ENCODE measurements at regions not wholly inside any gene's neighbourhood (a gene's known extent, or its start where the extent isn't known, plus 50 kb on each side); places are given as distances from the start of the nearest gene placed in this dataset.
A peak's percentile ranks its signal among the peaks of the same experiment; 100 is the strongest.

GRCh38 chr21:38958940-38959691 lies 153.4 kb downstream of the ETS2 start:
- DNase-seq, result peak in 1 of 56 donors; percentile 8

DNA sequence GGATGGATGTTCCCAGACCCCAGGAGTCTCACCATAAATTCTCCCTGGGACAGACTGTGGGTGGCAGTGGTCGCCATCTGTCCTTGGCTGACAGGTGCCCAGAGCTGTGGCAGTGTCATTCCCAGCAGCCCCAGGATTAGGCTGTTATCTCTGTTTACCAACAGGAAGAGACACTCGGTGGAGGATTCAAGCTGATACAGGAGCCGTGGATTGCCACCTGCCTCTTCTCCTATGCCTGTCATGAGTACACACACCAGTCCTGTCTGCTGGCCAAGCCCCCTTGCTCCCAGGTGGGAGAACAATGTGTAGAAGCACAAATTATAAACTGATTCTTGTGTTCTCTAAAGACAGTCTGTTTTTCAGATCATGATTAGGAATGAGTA lies 152.6 kb downstream of the ETS2 start:
- DNase-seq, result no peak

DNA sequence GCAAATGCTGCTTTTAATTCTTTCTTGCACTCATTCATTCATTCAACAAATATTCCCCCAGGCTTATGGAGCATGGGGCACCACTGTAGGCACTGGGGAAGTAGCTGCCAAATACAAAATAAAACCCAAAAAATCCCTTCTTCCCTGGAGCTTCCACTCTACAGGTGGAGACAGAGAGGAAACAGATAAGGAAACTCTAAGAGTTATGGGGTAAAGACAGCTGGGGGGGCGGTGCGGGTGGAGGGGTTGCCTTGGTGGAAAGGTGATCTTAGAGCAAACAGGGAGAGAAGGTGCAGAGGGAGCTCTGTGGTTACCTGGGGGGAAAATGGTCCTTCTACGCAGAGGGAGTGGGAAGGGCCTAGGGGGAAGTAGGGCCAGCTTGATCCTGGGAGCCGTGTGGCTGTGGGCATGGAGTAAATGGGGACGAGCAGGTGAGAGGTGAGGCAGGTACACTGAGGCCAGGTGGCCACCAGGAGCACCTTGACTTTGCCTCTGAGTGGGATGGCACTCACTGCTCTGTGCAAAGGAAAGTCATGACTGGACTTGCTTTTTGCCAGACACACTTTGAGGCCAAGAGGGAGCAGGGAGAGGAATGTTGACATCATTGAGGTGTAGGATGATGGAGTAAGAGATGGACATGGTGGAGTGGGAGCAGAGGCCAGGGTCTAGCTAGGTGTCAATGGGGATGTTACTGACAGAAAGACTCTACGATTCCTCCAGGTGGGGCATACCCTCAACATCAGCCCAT lies 152.0 kb downstream of the ETS2 start:
- no peak for DNase-seq

GRCh38 chr21:38956856-38957571 lies 151.3 kb downstream of the ETS2 start:
- DNase-seq, result peak in 1 of 56 donors; percentile 8

DNA sequence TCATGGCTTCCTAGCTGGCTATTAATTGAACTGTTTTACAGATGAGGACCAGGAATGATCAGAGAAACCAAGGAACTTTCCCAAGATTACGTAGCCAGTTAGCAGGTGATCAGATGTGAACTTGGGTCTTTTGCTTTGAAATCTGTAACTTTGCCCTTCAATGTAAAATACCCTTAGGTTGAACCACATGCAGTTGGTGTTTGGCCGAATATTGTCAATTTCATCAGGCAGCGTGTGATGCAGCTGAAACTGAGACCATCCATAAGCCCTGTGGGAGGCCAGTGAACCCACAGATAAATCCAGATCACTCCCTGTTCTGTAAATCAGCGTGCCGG lies 150.8 kb downstream of the ETS2 start:
- DNase-seq, result no peak

DNA sequence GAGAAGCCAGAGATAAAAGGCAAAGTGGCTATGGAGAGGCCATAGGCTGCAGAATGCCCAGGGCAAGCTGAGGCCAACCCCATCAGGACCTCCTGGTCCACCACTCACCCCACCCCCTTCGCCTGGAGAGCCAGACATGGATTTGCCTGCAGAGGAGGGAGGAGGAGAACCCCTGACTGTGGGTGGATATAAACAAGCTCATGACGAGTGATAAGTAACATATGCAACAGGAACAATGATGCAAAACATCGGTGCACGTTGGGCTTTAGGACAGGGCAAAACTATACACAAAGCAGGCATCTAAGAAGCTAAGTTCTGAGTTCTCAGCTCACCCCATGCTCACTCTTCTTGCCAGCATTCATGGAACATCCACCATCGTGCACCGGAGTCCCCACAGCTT lies 150.3 kb downstream of the ETS2 start:
- no peak for DNase-seq

DNA sequence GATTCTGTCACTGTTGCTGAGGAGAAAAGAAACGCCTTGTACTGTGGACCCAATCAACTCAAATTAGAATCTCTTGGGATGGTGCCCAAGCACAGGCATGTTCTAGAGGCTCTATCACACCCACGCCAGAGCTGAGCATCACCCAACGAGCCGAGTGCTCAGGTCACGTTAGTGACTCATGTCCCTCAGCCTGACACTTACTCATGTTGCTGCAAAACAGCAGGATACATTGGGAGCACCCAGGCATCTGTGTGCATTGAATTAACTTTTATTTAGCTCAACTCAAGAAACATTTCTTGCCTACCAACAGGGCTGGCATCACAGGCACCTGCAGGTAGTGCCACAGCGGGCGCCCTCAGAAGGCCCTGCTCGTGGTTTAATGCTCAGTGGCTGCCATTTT lies 149.8 kb downstream of the ETS2 start:
- DNase-seq, result peak in 3 of 56 donors; percentile 11 to 23 (median 20)

DNA sequence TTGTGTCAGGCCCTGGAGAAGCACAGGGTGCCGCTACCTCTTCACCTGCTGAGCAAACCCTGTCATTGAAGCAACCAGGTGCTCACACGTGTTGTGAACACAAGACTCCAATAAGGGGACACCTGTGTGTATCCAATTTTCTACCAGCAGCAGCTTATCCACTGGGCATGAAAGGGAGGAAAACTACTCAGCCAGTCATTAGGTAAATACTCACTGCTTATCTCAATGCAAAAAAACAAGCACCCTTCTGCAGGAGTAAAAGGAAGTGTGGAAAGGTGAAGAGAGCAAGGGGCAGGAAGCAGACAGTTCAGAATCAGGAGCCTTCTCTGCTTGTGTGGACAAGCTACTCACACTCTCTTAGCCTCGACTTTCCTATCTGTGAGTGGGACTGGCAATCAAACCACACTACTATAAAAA lies 148.9 kb downstream of the ETS2 start:
- no peak for DNase-seq

- DNase-seq, result no peak
These were observed 147.8 kb downstream of the ETS2 start for GRCh38 chr21:38953516-38953915.

DNA sequence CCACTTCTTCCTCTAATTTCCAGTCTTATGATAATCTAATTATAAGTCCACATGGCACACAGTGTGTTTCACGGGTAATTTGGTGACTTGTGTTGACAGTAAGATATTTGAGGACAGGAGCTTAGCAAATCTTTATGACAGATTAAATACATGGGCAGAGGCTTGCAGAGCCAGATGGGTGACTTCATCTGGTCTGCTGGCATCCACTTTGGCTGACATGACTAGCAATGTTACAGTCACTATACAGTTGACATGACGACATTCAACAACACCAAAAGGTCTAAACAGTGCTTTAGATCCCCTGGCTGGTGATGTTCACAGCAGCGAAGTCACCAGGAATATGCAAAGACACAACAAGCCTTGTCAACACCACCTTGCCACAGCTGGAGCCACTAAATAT lies 147.2 kb downstream of the ETS2 start:
- no peak for DNase-seq

DNA sequence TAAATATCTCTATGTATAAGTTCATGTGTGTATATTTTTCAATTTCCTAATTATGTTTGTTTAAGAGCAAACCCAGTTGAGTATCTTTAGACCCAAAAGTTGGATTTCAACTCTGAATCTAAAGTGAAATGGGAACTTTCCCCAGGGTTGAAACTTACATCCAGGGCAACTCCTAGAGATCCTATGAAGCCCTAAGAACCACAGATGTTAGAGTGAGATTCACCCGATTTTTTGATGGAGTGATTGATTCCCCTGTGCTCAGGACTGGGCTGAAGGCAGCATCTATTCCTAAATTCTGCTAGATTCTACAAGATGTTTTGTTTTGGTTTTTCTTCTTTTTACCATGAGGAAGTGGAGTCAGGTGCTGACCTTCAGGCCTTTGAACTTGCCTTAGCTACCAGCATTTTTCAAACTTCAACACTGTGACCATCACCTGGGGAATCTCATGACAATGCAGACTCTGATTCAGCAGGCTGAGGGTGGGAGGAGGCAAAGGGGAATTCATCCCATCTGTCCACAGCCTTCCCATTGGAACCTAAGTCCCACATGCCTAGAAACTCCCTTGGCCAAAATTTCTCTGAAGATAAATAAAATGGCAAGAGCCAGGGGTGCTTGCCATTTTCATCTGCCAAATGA lies 145.5 kb downstream of the ETS2 start:
- no peak for DNase-seq

DNA sequence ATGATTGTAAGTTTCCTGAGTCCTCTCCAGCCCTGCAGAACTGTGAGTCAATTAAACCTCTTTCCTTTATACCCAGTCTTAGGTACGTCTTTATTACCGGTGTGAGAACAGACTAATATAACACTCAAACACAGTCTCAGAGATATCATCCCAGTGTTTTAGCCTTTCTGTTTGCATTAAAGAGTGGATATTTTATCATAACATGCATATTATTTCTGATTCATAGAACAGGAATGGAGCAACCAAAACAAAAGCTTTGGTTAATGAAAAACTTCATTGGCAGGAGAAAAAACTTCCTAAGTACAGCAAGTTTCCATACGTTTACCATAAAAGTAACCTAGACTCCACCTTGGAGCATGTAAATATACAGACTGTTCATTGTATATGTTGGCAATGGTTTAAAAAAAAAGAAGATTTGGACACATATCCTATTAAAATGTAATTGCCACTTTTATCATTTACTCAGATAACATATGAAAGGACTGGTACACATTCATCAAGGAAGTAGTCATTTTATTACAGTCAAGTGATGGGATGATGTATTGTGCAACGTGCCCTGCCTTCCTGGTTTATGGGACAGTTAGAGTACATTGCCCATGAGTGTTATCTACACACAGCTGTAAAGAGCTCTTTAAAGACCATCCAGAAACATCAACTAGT lies 144.8 kb downstream of the ETS2 start:
- DNase-seq, result no peak

- DNase-seq, result no peak
These were observed 143.3 kb downstream of the ETS2 start for GRCh38 chr21:38949070-38949380.

DNA sequence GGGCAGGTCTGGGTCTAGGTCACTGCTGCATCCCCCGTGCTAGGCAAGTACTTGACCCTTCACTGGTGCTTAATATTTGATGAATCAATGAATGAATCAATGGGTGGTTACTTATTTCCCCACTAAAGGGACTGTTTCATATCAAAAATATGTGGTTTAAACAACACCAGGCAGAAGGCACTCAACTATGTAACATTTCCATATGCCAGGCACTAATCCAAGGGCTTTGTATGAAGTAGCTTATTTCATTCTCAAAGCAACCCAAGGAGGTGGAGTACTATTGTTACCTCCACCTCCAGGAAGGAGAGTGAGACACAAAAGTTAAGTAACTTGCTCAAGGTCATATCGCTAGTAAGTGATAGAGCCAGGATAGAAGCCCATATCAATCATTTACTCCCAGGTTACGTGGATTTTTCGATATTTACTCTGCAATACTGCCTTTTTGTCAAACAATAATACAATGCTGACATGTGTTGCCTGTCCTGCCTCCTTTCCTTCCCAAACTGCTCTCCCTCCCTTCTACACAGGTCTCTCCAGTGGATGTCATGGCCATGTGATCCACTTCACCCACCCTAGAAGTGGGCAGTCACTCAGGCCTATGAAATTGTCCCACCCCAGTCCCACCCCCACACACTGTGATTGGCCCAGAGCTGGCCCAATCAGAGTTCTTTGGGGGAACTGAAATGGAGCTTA lies 142.8 kb downstream of the ETS2 start:
- no peak for DNase-seq

DNA sequence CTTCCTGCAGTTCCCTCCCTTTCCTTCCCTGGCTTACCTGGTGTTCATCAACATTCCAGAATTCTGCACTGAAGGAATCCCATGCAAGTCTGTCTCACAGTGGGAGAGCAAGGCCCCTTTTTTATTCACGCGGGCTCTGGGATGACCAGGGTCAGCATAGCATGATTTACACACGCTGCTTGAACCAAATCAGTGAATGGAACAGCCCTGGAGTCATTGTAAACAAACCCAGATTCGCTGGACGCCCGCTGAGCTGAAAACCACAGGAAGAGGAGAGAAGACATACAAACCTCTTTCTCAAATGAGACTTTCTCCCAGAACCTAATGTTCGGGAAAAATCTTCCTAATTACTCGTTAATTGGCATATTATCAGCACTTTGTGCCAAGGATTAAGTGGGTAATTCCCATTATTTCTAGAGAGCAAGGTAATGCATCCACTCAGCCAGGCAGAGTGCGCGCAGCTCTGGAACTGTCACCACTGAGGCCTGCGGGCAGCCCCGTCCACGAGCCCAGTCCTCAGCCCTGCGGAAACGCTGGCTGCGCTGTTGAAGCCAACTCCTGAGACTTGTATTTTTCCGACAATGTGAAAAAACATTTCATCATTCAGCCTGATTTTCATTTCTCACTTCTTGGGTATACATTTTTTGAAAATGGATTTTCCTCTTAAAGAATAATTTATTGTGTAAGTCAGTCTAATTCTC lies 140.0 kb downstream of the ETS2 start:
- DNase-seq, result no peak

DNA sequence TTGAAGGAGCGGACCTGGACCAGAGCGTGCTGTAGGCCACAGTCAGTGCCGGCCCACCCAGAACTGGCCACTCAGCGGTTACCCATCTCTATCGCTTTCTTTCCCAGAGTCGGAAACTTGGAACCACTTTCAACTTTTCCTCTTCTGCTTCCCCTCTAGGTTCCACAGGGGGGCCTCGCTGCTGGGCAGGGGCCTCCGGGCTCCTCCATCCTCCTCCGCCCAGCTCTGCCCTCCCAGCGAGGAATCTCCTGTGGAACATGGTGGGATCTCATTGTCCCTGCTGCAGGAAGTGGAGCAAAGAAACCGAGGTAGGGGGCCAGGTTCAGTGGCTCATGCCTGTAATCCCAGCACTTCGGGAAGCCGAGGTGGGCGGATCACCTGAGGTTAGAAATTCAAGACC lies 139.2 kb downstream of the ETS2 start:
- no peak for DNase-seq

GRCh38 chr21:38944402-38944801 lies 138.7 kb downstream of the ETS2 start:
- no peak for DNase-seq

DNA sequence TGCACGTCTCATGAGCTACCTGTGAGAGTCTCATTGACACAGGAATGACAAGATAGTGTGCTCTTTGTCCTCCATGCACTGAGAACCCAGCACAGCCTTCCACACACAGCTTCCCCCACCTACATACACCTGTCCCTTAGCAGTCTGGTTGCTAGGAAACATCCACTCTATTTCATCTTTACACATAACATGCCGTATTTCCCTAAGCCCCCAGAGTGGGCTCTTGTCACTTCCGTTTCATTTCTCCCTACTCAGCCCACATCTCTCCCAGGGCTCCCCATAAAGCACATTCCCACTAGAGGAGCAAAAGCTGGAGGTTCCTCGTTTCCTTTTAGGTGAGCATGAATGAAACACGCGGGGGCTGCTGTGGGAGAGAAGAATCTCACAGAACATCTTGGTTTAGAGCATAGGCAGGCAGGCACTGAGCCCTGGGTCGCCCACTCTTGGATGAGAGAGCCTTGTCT lies 137.1 kb downstream of the ETS2 start:
- peak in 33 of 56 donors; percentile 7 to 80 (median 35) for DNase-seq

GRCh38 chr21:38938769-38939168 lies 133.0 kb downstream of the ETS2 start:
- no peak for DNase-seq

DNA sequence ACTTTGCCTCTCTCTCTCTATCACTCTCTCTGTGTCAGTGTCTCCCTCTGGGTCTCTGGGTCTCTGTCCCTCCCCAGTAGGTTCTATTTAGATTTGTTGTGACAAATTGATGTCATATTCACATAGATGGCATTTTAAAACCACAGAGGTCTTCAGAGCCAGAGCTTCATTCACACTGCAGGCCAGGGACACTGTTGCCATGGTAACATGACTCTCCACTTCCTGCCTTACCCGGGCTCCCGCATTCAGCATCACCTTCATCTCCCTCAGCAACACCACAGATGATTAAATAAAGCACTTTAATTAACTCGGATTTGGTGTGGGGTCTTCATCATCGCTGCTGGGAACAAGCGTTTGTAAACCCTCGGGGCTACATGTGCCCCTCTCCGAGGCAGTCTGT lies 132.6 kb downstream of the ETS2 start:
- peak in 5 of 56 donors; percentile 13 to 28 (median 20) for DNase-seq
